ENCODE measurements at regions not wholly inside any gene's neighbourhood (a gene's known extent, or its start where the extent isn't known, plus 50 kb on each side); places are given as distances from the start of the nearest gene placed in this dataset.
"Not testable (repeated sequence)": the region's sequence is repeated elsewhere in the genome, so short reads cannot be mapped to it uniquely, and the experiment has no call there.

GRCh38 chr21:38628349-38628748 lies 130.1 kb upstream of the ERG start:
- no peak overlapping the region for H3K4me3 Mint-ChIP-seq
- H3K9me3 Mint-ChIP-seq = peaks cover 19% of the 10 kb centered on the region
- H3K36me3 Mint-ChIP-seq = no peaks in the 10 kb centered on the region
- no peak overlapping the region for H3K27ac Mint-ChIP-seq
- peaks cover 16% of the 10 kb centered on the region for H3K27me3 Mint-ChIP-seq
- no peaks in the 10 kb centered on the region for H3K4me1 Mint-ChIP-seq

GRCh38 chr21:38631206-38631605 lies 132.9 kb upstream of the ERG start:
- H3K9me3 Mint-ChIP-seq = peaks cover 19% of the 10 kb centered on the region
- H3K27me3 Mint-ChIP-seq = peaks cover 16% of the 10 kb centered on the region
- H3K27ac Mint-ChIP-seq = no peak overlapping the region
- no peaks in the 10 kb centered on the region for H3K4me1 Mint-ChIP-seq
- no peaks in the 10 kb centered on the region for H3K36me3 Mint-ChIP-seq
- H3K4me3 Mint-ChIP-seq = no peak overlapping the region

GRCh38 chr21:38631676-38632075 lies 133.4 kb upstream of the ERG start:
- Mint-ChIP-seq H3K36me3 (no peaks in the 10 kb centered on the region), H3K4me1 (no peaks in the 10 kb centered on the region), H3K27ac (no peak overlapping the region), H3K4me3 (no peak overlapping the region), H3K27me3 (peaks cover 16% of the 10 kb centered on the region), H3K9me3 (peaks cover 19% of the 10 kb centered on the region)

GRCh38 chr21:38637161-38637560 lies 138.9 kb upstream of the ERG start:
- no peaks in the 10 kb centered on the region for H3K36me3 Mint-ChIP-seq
- H3K9me3 Mint-ChIP-seq = peaks cover 13% of the 10 kb centered on the region
- no peak overlapping the region for H3K27ac Mint-ChIP-seq
- H3K4me3 Mint-ChIP-seq = no peak overlapping the region
- H3K27me3 Mint-ChIP-seq = peaks cover 14% of the 10 kb centered on the region
- peaks cover 11% of the 10 kb centered on the region for H3K4me1 Mint-ChIP-seq

GRCh38 chr21:38639571-38640354 lies 141.5 kb upstream of the ERG start:
- H3K27ac Mint-ChIP-seq = no peak overlapping the region
- H3K9me3 Mint-ChIP-seq = peaks cover 7% of the 10 kb centered on the region
- peaks cover 11% of the 10 kb centered on the region for H3K4me1 Mint-ChIP-seq
- H3K4me3 Mint-ChIP-seq = no peak overlapping the region
- no peaks in the 10 kb centered on the region for H3K36me3 Mint-ChIP-seq
- H3K27me3 Mint-ChIP-seq = peaks cover 15% of the 10 kb centered on the region

GRCh38 chr21:38640355-38640742 lies 142.1 kb upstream of the ERG start:
- not testable (repeated sequence) for H3K36me3 Mint-ChIP-seq, H3K27ac Mint-ChIP-seq, H3K4me3 Mint-ChIP-seq

GRCh38 chr21:38643404-38644023 lies 145.2 kb upstream of the ERG start:
- Mint-ChIP-seq H3K27ac (no peak overlapping the region), H3K4me3 (no peak overlapping the region), H3K4me1 (peaks cover 11% of the 10 kb centered on the region)

More at GRCh38 chr21:38640355-38640742, 142.1 kb upstream of the ERG start:
- H3K9me3 Mint-ChIP-seq = not testable (repeated sequence)
- Mint-ChIP-seq H3K27me3 (peaks cover 17% of the 10 kb centered on the region), H3K4me1 (peaks cover 11% of the 10 kb centered on the region)

GRCh38 chr21:38645282-38645681 lies 147.0 kb upstream of the ERG start:
- no peaks in the 10 kb centered on the region for H3K4me1 Mint-ChIP-seq
- H3K27ac Mint-ChIP-seq = no peak overlapping the region
- H3K9me3 Mint-ChIP-seq = peaks cover 5% of the 10 kb centered on the region
- peaks cover 19% of the 10 kb centered on the region for H3K27me3 Mint-ChIP-seq
- no peaks in the 10 kb centered on the region for H3K36me3 Mint-ChIP-seq
- no peak overlapping the region for H3K4me3 Mint-ChIP-seq

More at GRCh38 chr21:38643404-38644023, 145.2 kb upstream of the ERG start:
- Mint-ChIP-seq H3K27me3 (peaks cover 17% of the 10 kb centered on the region), H3K36me3 (no peaks in the 10 kb centered on the region), H3K9me3 (peaks cover 7% of the 10 kb centered on the region)

GRCh38 chr21:38646213-38646837 lies 148.0 kb upstream of the ERG start:
- H3K9me3 Mint-ChIP-seq = no peaks in the 10 kb centered on the region
- peaks cover 18% of the 10 kb centered on the region for H3K27me3 Mint-ChIP-seq
- H3K27ac Mint-ChIP-seq = no peak overlapping the region
- H3K4me1 Mint-ChIP-seq = no peaks in the 10 kb centered on the region
- no peak overlapping the region for H3K4me3 Mint-ChIP-seq
- H3K36me3 Mint-ChIP-seq = no peaks in the 10 kb centered on the region

- Mint-ChIP-seq H3K36me3 (no peaks in the 10 kb centered on the region), H3K9me3 (no peaks in the 10 kb centered on the region), H3K27ac (no peak overlapping the region), H3K27me3 (peaks cover 15% of the 10 kb centered on the region), H3K4me1 (no peaks in the 10 kb centered on the region), H3K4me3 (no peak overlapping the region)
Measured at GRCh38 chr21:38649120-38649519, 150.8 kb upstream of the ERG start.

GRCh38 chr21:38651570-38651969 lies 153.3 kb upstream of the ERG start:
- H3K27ac Mint-ChIP-seq = no peak overlapping the region
- H3K4me1 Mint-ChIP-seq = no peaks in the 10 kb centered on the region
- H3K9me3 Mint-ChIP-seq = no peaks in the 10 kb centered on the region
- no peak overlapping the region for H3K4me3 Mint-ChIP-seq
- peaks cover 21% of the 10 kb centered on the region for H3K27me3 Mint-ChIP-seq
- no peaks in the 10 kb centered on the region for H3K36me3 Mint-ChIP-seq

GRCh38 chr21:38652396-38652795 lies 153.3 kb upstream of the ETS2 start:
- Mint-ChIP-seq H3K36me3 (no peaks in the 10 kb centered on the region), H3K4me3 (no peak overlapping the region), H3K9me3 (no peaks in the 10 kb centered on the region), H3K4me1 (no peaks in the 10 kb centered on the region), H3K27me3 (peaks cover 26% of the 10 kb centered on the region), H3K27ac (no peak overlapping the region)

GRCh38 chr21:38654580-38654979 lies 151.1 kb upstream of the ETS2 start:
- H3K27me3 Mint-ChIP-seq = peaks cover 34% of the 10 kb centered on the region
- no peaks in the 10 kb centered on the region for H3K36me3 Mint-ChIP-seq
- H3K27ac Mint-ChIP-seq = no peak overlapping the region
- no peaks in the 10 kb centered on the region for H3K9me3 Mint-ChIP-seq
- peaks cover 2% of the 10 kb centered on the region for H3K4me1 Mint-ChIP-seq
- no peak overlapping the region for H3K4me3 Mint-ChIP-seq

- peaks cover 1% of the 10 kb centered on the region for H3K36me3 Mint-ChIP-seq
- H3K27me3 Mint-ChIP-seq = peaks cover 49% of the 10 kb centered on the region
- H3K9me3 Mint-ChIP-seq = no peaks in the 10 kb centered on the region
- H3K4me1 Mint-ChIP-seq = peaks cover 13% of the 10 kb centered on the region
- H3K4me3 Mint-ChIP-seq = no peak overlapping the region
- H3K27ac Mint-ChIP-seq = no peak overlapping the region
Measured at GRCh38 chr21:38658511-38658910, 147.2 kb upstream of the ETS2 start.

- H3K27ac Mint-ChIP-seq = no peak overlapping the region
- no peaks in the 10 kb centered on the region for H3K9me3 Mint-ChIP-seq
- peaks cover 1% of the 10 kb centered on the region for H3K36me3 Mint-ChIP-seq
- H3K4me3 Mint-ChIP-seq = peak overlapping the region; percentile 78
- H3K27me3 Mint-ChIP-seq = peaks cover 54% of the 10 kb centered on the region
- peaks cover 13% of the 10 kb centered on the region for H3K4me1 Mint-ChIP-seq
Measured at GRCh38 chr21:38659936-38660332, 145.8 kb upstream of the ETS2 start.
